PC-9 (cell line): ENCODE measurements at regions not wholly inside any gene's neighbourhood (a gene's known extent, or its start where the extent isn't known, plus 50 kb on each side); places are given as distances from the start of the nearest gene placed in this dataset.

Experiments used
- BruUV-seq: library from RNA; stranded (reverse); fragments of 400-500 nt; replicated peaks from 2 replicates; lab custom pipeline; 2021; lab: Mats Ljungman, UMichigan
- CTCF ChIA-PET: fragments of 300-600 bp; sonication (Branson Sonifier 250); formaldehyde crosslinking; loops from one replicate; lab custom pipeline; 2022; ENCODE audit warnings: antibody characterized with exemption; lab: Charles Lee
- POLR2A ChIA-PET: fragments of 300-600 bp; sonication (Branson Sonifier 250); formaldehyde crosslinking; loops from one replicate; lab custom pipeline; 2022; ENCODE audit warnings: antibody characterized with exemption; ENCODE audit not compliant: unreplicated experiment; lab: Charles Lee
- DNase-seq, 2 experiments: peaks; one replicate each; pipeline versions ENCODE4 v3.0.0 to v3.0.0-alpha.2; 2015 to 2022; ENCODE audit warnings: mixed read lengths in 1 of 2
- H2AFZ ChIP-seq: fragments of 200-600 bp; sonication (generic); 2 replicates; pipeline ENCODE4 v1.8.1; 2017; ENCODE audit warnings: antibody characterized with exemption
- H3F3A ChIP-seq: fragments of 200-600 bp; sonication (generic); 2 replicates; pipeline ENCODE4 v1.8.1; 2017; ENCODE audit warnings: antibody characterized with exemption, mild to moderate bottlenecking, low read depth; ENCODE audit not compliant: insufficient read depth
- H3K27ac ChIP-seq: fragments of 200-600 bp; sonication (generic); 2 replicates; pipeline ENCODE4 v1.6.1; 2016; ENCODE audit warnings: mixed run types
- H3K27me3 ChIP-seq: fragments of 200-600 bp; sonication (generic); 2 replicates; pipeline ENCODE4 v1.6.1; 2016; ENCODE audit warnings: low read depth, mixed run types; ENCODE audit not compliant: insufficient read depth
- H3K36me3 ChIP-seq: fragments of 200-600 bp; sonication (generic); 2 replicates; pipeline ENCODE4 v1.6.1; 2016; ENCODE audit warnings: low read depth, mixed run types
- H3K4me1 ChIP-seq: fragments of 200-600 bp; sonication (generic); replicated peaks from 2 replicates; pipeline ENCODE4 v1.6.1; 2016; ENCODE audit warnings: mixed run types; ENCODE audit not compliant: insufficient read depth
- H3K4me2 ChIP-seq: fragments of 200-600 bp; sonication (generic); 2 replicates; pipeline ENCODE4 v1.6.1; 2017; ENCODE audit warnings: mixed run types
- H3K4me3 ChIP-seq: fragments of 200-600 bp; sonication (generic); 2 replicates; pipeline ENCODE4 v1.6.1; 2016; ENCODE audit warnings: mixed run types
- H3K79me2 ChIP-seq: fragments of 200-600 bp; sonication (generic); 2 replicates; pipeline ENCODE4 v1.6.1; 2017; ENCODE audit warnings: low read depth, mixed run types
- H3K9me2 ChIP-seq: fragments of 200-600 bp; sonication (generic); 2 replicates; pipeline ENCODE4 v1.8.1; 2017; ENCODE audit warnings: mild to moderate bottlenecking; ENCODE audit not compliant: insufficient read depth
- H3K9me3 ChIP-seq: fragments of 200-600 bp; sonication (generic); 2 replicates; pipeline ENCODE4 v1.8.1; 2016; ENCODE audit warnings: low read depth; ENCODE audit not compliant: insufficient read depth
- H4K20me1 ChIP-seq: fragments of 200-600 bp; sonication (generic); 2 replicates; pipeline ENCODE4 v1.8.1; 2017; ENCODE audit not compliant: insufficient read depth
- CTCF ChIP-seq: fragments of 200-600 bp; sonication (generic); conservative IDR thresholded peaks from 2 replicates; pipeline ENCODE4 v1.6.1; 2017; ENCODE audit warnings: mixed run types, antibody characterized with exemption, mild to moderate bottlenecking, moderate library complexity
- EZH2 ChIP-seq: fragments of 200-600 bp; sonication (generic); IDR thresholded peaks from 2 replicates; pipeline ENCODE4 v1.8.0; 2017; ENCODE audit warnings: antibody characterized with exemption, low read depth
- intact Hi-C: fragments of 100-400 bp; cut with micrococcal nuclease; formaldehyde crosslinking; loops from one replicate; pipeline ENCODE4 v1.10.0; 2022; ENCODE audit not compliant: unreplicated experiment

- intact Hi-C loops, result no loop called here
- ChIA-PET CTCF (no interaction called here), POLR2A (no interaction called here)
- Histone ChIP-seq H3K9me3 (no peaks in the 10 kb centered on the region), H4K20me1 (no peaks in the 10 kb centered on the region; the same call in 1 of the 2 replicates), H3K4me1 (no peaks in the 10 kb centered on the region), H3K79me2 (no peaks in the 10 kb centered on the region), H3K4me2 (no peak overlapping the region), H3K4me3 (no peak overlapping the region), H3F3A (no peaks in the 10 kb centered on the region), H2AFZ (no peak overlapping the region), H3K27me3 (no peaks in the 10 kb centered on the region), H3K27ac (no peak overlapping the region), H3K36me3 (no peaks in the 10 kb centered on the region), H3K9me2 (peaks cover 5% of the 10 kb centered on the region; the same call in 1 of the 2 replicates)
- DNase-seq, result no peak
- no TSS peak for BruUV-seq
- TF ChIP-seq EZH2 (no peak), CTCF (no peak)
These were observed 50.1 kb upstream of the RWDD3 start for GRCh38 chr1:95183952-95184351.
